ENCODE measurements at regions not wholly inside any gene's neighbourhood (a gene's known extent, or its start where the extent isn't known, plus 50 kb on each side); places are given as distances from the start of the nearest gene placed in this dataset.
A peak's percentile ranks its signal among the peaks of the same experiment; 100 is the strongest.

DNA sequence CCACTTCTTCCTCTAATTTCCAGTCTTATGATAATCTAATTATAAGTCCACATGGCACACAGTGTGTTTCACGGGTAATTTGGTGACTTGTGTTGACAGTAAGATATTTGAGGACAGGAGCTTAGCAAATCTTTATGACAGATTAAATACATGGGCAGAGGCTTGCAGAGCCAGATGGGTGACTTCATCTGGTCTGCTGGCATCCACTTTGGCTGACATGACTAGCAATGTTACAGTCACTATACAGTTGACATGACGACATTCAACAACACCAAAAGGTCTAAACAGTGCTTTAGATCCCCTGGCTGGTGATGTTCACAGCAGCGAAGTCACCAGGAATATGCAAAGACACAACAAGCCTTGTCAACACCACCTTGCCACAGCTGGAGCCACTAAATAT is 147.2 kb downstream of the ETS2 start:
- DNase-seq = no peak

- DNase-seq = no peak
Measured at GRCh38 chr21:38951095-38951730, 145.5 kb downstream of the ETS2 start.

GRCh38 chr21:38950435-38951094 is 144.8 kb downstream of the ETS2 start:
- no peak for DNase-seq

DNA sequence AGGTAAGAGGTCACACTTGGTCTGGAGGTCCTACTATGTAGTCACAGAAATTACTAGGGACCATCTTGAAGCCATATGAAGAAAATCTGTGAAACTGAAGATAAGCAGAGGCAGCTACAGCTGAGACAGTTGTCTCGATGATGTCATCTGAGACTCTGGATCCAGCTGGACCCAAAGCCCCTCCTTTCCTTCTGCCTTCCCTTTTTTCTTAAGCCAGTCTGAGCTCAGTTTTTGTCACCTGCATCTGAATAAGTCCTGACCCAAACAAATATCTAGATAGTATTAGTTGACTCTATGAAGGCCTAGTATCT is 143.3 kb downstream of the ETS2 start:
- DNase-seq = no peak

GRCh38 chr21:38948377-38949069 is 142.8 kb downstream of the ETS2 start:
- no peak for DNase-seq

DNA sequence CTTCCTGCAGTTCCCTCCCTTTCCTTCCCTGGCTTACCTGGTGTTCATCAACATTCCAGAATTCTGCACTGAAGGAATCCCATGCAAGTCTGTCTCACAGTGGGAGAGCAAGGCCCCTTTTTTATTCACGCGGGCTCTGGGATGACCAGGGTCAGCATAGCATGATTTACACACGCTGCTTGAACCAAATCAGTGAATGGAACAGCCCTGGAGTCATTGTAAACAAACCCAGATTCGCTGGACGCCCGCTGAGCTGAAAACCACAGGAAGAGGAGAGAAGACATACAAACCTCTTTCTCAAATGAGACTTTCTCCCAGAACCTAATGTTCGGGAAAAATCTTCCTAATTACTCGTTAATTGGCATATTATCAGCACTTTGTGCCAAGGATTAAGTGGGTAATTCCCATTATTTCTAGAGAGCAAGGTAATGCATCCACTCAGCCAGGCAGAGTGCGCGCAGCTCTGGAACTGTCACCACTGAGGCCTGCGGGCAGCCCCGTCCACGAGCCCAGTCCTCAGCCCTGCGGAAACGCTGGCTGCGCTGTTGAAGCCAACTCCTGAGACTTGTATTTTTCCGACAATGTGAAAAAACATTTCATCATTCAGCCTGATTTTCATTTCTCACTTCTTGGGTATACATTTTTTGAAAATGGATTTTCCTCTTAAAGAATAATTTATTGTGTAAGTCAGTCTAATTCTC is 140.0 kb downstream of the ETS2 start:
- DNase-seq = no peak

DNA sequence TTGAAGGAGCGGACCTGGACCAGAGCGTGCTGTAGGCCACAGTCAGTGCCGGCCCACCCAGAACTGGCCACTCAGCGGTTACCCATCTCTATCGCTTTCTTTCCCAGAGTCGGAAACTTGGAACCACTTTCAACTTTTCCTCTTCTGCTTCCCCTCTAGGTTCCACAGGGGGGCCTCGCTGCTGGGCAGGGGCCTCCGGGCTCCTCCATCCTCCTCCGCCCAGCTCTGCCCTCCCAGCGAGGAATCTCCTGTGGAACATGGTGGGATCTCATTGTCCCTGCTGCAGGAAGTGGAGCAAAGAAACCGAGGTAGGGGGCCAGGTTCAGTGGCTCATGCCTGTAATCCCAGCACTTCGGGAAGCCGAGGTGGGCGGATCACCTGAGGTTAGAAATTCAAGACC is 139.2 kb downstream of the ETS2 start:
- no peak for DNase-seq

DNA sequence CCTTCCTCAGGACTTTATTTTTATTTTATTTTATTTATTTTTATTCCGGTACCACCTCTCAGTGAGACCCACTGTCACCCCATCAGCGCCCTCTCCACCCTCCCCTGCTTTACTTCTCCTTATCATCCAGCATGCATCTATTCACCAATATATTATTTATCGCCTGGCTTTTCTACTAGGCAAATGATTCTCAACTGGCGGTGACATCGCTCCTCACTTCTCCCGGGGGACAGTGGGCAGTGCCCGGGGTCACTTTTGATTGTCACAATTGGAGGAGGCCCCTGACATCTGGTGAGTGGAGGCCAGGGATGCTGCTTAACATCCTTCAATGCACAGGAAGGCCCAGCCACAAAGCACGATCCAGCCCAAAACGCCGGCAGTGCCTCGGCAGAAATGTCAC is 138.7 kb downstream of the ETS2 start:
- no peak for DNase-seq

DNA sequence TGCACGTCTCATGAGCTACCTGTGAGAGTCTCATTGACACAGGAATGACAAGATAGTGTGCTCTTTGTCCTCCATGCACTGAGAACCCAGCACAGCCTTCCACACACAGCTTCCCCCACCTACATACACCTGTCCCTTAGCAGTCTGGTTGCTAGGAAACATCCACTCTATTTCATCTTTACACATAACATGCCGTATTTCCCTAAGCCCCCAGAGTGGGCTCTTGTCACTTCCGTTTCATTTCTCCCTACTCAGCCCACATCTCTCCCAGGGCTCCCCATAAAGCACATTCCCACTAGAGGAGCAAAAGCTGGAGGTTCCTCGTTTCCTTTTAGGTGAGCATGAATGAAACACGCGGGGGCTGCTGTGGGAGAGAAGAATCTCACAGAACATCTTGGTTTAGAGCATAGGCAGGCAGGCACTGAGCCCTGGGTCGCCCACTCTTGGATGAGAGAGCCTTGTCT is 137.1 kb downstream of the ETS2 start:
- DNase-seq = no peak

DNA sequence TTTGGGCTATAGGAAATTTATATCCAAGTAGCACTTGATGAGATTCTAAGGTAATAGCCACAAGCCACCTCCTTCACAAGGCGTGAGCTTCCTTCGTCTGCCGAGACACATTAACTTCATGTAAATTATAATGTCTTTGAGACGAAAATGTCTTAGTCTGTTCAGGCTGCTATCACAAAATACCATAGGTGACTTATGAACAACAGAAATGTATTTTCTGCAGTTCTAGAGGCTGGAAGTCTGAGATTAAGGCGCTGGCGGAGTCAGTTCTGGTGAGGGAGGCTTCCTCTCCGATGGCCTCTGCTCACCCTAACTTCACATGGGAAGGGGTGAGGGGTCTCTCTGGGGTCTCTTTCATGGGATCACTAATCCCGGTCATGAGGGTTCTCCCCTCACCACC is 133.0 kb downstream of the ETS2 start:
- DNase-seq = no peak

DNA sequence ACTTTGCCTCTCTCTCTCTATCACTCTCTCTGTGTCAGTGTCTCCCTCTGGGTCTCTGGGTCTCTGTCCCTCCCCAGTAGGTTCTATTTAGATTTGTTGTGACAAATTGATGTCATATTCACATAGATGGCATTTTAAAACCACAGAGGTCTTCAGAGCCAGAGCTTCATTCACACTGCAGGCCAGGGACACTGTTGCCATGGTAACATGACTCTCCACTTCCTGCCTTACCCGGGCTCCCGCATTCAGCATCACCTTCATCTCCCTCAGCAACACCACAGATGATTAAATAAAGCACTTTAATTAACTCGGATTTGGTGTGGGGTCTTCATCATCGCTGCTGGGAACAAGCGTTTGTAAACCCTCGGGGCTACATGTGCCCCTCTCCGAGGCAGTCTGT is 132.6 kb downstream of the ETS2 start:
- peak; percentile 24 for DNase-seq

DNA sequence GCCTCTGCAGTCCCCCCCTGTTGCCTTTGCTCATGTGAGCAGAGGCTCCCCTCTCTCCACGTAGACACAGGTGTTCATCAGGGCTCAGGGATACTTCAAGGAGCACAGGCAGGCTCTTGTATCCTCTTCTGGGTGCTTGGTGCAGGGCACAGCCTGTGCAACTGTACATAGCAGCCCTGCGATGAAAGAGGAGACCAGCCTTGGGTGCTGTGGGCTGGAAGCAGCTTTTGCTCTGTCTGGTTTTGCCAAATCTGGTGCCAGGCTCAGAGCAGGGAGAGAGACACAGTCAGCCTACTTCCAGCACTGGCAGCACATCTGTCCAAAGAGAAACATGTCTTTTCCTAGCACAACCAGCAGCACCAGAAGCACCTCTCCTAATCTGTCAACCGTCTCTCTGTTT is 132.1 kb downstream of the ETS2 start:
- no peak for DNase-seq

GRCh38 chr21:38937286-38937790 is 131.6 kb downstream of the ETS2 start:
- DNase-seq = no peak

- DNase-seq = no peak
Measured at GRCh38 chr21:38936240-38936639, 130.5 kb downstream of the ETS2 start.

GRCh38 chr21:38933731-38934130 is 128.0 kb downstream of the ETS2 start:
- no peak for DNase-seq

- DNase-seq = no peak
Measured at GRCh38 chr21:38931291-38931690, 125.6 kb downstream of the ETS2 start.

DNA sequence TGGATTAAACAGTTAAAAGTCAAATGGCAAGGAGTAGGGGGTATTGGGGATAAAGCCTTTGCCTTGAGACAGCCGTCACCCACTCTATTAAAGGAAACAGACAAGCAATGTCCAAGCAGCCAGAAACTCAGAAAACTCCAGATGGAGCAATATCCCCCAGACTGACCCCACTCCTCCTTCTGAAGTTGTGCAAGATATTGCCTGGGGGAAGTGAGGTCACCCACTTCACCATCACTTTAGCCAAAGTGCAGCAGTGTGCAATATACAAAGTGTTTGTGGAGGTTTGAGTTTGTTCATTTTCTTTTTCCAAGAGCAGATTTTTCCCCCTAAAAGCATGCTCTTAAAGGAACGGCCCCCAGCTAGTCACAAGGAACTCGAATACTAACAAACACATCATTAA is 125.1 kb downstream of the ETS2 start:
- no peak for DNase-seq

- no peak for DNase-seq
Measured at GRCh38 chr21:38930066-38930465, 124.3 kb downstream of the ETS2 start.

DNA sequence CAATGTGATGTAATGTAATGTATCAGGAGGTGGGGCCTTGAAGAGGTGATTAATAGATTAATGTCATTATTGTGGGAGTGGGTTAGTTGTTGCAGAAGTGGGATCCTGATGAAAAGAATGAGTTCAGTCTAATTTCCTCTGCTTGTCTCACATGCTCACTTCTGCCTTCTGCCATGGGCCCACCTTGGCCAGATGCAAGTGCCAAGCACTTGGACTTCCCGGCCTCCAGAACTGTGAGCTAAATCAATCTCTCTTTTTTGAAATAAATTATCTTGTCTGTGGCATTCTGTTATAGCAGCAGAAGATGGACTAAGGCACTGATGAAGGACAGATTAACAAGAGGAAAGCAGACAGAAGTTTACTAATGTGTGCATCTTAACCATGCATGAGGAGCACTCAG is 123.9 kb downstream of the ETS2 start:
- DNase-seq = no peak

GRCh38 chr21:38929142-38929541 is 123.4 kb downstream of the ETS2 start:
- DNase-seq = no peak

- DNase-seq = no peak
Measured at GRCh38 chr21:38927776-38928175, 122.0 kb downstream of the ETS2 start.

GRCh38 chr21:38925923-38926322 is 120.2 kb downstream of the ETS2 start:
- DNase-seq = no peak

- DNase-seq = no peak
Measured at GRCh38 chr21:38925478-38925877, 119.7 kb downstream of the ETS2 start.

GRCh38 chr21:38924954-38925353 is 119.2 kb downstream of the ETS2 start:
- no peak for DNase-seq

All from activated gamma-delta T cell treated with Interleukin-2 at 50 U/mL for 16 hours (primary cell).